ENCODE measurements at regions not wholly inside any gene's neighbourhood (a gene's known extent, or its start where the extent isn't known, plus 50 kb on each side); places are given as distances from the start of the nearest gene placed in this dataset.
"Not testable (repeated sequence)": the region's sequence is repeated elsewhere in the genome, so short reads cannot be mapped to it uniquely, and the experiment has no call there.

- peak; percentile 7 for DNase-seq (ENCODE audit: low read depth)
These were observed 344.9 kb downstream of the DCDC2C start for GRCh38 chr2:4047961-4048891.

GRCh38 chr2:4049463-4049862 is 346.1 kb downstream of the DCDC2C start:
- DNase-seq (ENCODE audit: low read depth) = no peak

GRCh38 chr2:4053769-4054493 is 350.6 kb downstream of the DCDC2C start:
- no peak for DNase-seq (ENCODE audit: low read depth)

- no peak for DNase-seq (ENCODE audit: low read depth)
These were observed 362.8 kb downstream of the DCDC2C start for GRCh38 chr2:4066217-4066616.

- no peak for DNase-seq (ENCODE audit: low read depth)
These were observed 369.7 kb downstream of the DCDC2C start for GRCh38 chr2:4073026-4073569.

- DNase-seq (ENCODE audit: low read depth) = no peak
These were observed 373.6 kb downstream of the DCDC2C start for GRCh38 chr2:4077017-4077416.

GRCh38 chr2:4085186-4085585 is 381.8 kb downstream of the DCDC2C start:
- no peak for DNase-seq (ENCODE audit: low read depth)

- DNase-seq (ENCODE audit: low read depth) = no peak
These were observed 387.6 kb downstream of the DCDC2C start for GRCh38 chr2:4090668-4091630.

GRCh38 chr2:4091869-4092268 is 388.5 kb downstream of the DCDC2C start:
- no peak for DNase-seq (ENCODE audit: low read depth)

GRCh38 chr2:4094743-4095142 is 391.4 kb downstream of the DCDC2C start:
- no peak for DNase-seq (ENCODE audit: low read depth)

GRCh38 chr2:4096978-4097766 is 393.8 kb downstream of the DCDC2C start:
- DNase-seq (ENCODE audit: low read depth) = no peak

- no peak for DNase-seq (ENCODE audit: low read depth)
These were observed 394.8 kb downstream of the DCDC2C start for GRCh38 chr2:4098137-4098536.

- no peak for DNase-seq (ENCODE audit: low read depth)
These were observed 398.6 kb downstream of the DCDC2C start for GRCh38 chr2:4101936-4102335.

- no peak for DNase-seq (ENCODE audit: low read depth)
These were observed 403.8 kb downstream of the DCDC2C start for GRCh38 chr2:4107179-4107578.

- no peak for DNase-seq (ENCODE audit: low read depth)
These were observed 406.9 kb downstream of the DCDC2C start for GRCh38 chr2:4110273-4110672.

GRCh38 chr2:4115435-4115834 is 412.1 kb downstream of the DCDC2C start:
- not testable (repeated sequence) for DNase-seq (ENCODE audit: low read depth)

- DNase-seq (ENCODE audit: low read depth) = no peak
These were observed 419.4 kb downstream of the DCDC2C start for GRCh38 chr2:4122726-4123125.

GRCh38 chr2:4130651-4131050 is 427.3 kb downstream of the DCDC2C start:
- no peak for DNase-seq (ENCODE audit: low read depth)

- DNase-seq (ENCODE audit: low read depth) = no peak
These were observed 431.5 kb downstream of the DCDC2C start for GRCh38 chr2:4134551-4135550.

- no peak for DNase-seq (ENCODE audit: low read depth)
These were observed 432.4 kb downstream of the DCDC2C start for GRCh38 chr2:4135765-4136164.

All from iris pigment epithelial cell (primary cell).